HG03045 (cell line): ENCODE measurements at regions not wholly inside any gene's neighbourhood (a gene's known extent, or its start where the extent isn't known, plus 50 kb on each side); places are given as distances from the start of the nearest gene placed in this dataset.

ENCODE experiments used
- ATAC-seq: cut with Tn5 transposase; IDR thresholded peaks from one replicate; pipeline ENCODE4 v1.9.1; 2021; ENCODE audit warnings: mild to moderate bottlenecking, moderate library complexity; ENCODE audit not compliant: unreplicated experiment

DNA sequence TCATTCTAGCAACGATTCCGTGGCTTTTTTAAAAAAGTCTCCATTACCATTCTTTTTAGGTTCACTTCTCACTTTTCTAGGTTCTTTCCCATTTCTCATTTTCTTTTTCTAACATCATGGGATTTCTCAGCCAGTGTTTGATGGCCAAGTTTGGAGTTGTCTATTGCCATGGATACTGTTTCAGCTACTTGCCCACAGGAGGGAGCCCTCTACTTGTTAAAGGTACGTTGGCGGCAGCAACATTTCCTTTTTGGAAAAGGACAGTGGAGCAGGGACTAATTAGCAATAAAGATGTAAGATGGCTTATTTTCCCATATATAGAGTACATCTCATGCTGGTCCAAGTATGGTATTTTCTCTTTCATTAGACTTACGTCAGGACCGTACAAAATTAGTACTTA lies 2257.5 kb upstream of the C9orf72 start:
- no peak for ATAC-seq

- ATAC-seq, result no peak
Measured at GRCh38 chr9:29838491-29839020, 2265.3 kb upstream of the C9orf72 start.

- no peak for ATAC-seq
Measured at GRCh38 chr9:29844251-29844650, 2271.0 kb upstream of the C9orf72 start.

DNA sequence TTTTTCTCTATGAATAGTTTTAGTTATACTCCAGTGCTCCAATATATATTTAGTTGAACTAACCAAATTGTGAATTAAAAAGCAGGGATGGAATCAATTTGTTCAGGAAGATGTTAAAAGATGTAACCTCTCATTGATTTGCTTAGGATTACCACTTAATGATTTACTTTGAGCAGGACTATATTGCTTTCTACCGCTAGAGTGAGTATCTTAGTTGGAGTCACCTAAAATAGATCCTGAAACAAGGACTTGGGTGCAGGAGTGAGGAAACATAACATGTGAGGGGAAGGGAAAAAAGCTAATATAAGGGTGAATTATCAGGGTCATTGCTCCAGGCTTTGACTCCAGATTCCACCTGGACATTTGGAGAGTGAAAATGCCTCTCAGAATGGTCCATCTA lies 2277.4 kb upstream of the C9orf72 start:
- ATAC-seq, result no peak

DNA sequence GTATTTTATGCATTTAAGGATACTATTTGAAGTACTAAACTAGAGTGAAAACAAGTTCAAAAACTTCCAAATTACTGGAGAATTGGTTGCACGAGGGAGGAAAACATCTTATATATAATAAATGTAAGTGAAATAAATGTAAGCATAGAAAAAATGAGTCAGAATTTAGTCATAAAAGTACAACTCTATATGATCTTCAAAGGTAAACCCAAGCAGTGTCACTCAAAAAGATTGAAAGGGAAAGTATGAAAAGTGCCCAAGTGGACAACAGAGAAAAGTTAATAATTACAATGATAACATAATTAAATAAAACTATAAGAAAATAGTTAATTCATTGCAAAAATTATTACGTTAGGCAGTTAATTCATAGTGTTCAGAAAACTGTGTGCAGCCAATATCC lies 2288.5 kb upstream of the C9orf72 start:
- ATAC-seq, result no peak

DNA sequence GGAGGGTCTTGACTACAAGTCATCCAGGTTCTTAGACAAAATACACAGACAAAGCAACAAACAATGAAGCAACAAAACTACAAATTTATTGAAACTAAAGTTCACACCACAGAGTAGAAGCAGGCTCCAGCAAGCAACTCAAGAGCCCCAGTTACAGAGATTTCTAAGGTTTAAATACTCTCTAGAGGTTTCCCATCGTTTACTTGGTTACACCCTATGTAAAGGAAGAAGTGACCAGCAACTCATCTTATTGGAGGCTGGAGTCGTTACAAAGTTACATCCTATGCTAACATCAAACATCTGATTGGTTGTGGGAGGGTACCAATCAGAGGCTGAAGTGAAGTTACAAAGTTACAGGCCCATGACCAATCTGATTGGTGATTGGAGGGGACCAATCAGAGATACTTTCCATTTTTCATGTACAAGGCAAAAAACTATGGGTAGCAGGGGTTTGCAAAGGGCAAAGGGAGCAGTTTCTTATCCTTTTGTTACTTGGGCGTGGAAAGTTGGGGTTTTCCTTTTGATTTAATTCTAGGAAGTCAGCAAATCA lies 2292.6 kb upstream of the C9orf72 start:
- ATAC-seq, result no peak

GRCh38 chr9:29866556-29866955 lies 2293.3 kb upstream of the C9orf72 start:
- no peak for ATAC-seq

- ATAC-seq, result no peak
Measured at GRCh38 chr9:29873579-29873978, 2300.3 kb upstream of the C9orf72 start.

DNA sequence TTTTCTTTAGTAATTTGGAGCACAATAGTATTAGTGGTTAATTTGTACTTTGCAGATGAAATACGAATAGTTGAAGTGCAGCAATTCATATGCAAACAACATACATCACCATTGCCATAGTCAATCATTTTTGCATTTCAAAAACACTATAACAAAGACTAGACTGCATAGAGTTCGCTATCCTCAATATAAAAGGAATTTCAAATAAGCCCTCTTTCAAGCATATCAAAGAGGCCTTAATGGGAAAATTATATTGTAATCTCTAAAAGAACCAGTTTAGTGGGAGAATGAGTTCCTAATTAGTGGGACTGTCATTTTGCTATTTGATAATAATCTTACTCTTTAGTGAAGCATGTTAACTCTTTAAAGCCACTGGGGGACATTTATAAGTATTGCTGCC lies 2302.3 kb upstream of the C9orf72 start:
- ATAC-seq, result no peak

- no peak for ATAC-seq
Measured at GRCh38 chr9:29882767-29883166, 2309.5 kb upstream of the C9orf72 start.

DNA sequence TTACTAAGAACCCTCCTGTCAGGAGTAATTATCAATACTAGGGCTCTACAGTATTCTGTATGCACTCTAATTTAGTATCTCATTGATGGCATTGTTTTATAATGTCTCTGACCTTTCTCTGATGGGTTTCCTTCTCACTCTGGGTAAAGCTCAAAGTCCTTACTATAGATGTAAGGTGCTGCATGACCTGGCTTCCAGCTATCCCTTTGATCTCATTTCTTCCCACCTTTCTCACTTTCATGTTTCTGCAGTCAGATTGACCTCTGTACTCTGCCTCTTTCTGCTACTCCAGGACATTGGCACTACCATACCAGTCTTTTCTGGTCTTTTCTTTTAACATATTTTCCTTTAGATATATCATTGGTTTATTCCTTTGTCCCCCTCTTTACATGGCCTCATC lies 2332.8 kb upstream of the C9orf72 start:
- ATAC-seq, result no peak

DNA sequence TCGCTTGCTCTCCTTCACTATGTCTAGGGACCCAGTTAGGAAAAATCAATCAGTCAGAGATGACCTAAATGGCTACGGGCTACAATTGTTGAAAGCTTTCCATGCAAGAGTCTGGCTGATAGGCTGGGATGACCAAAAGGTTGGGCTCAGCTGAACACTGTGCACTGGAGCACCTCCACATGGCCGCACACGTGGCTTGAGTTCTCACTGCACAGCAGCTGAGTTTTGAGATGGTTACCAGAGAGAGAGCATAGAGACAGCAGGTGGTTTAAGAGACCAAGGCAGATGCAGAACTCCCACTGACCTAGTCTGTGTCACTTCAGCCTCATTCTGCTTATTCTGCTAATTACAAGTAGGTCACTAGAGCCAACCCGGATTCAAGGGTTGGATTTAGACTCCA lies 2354.8 kb upstream of the C9orf72 start:
- no peak for ATAC-seq

DNA sequence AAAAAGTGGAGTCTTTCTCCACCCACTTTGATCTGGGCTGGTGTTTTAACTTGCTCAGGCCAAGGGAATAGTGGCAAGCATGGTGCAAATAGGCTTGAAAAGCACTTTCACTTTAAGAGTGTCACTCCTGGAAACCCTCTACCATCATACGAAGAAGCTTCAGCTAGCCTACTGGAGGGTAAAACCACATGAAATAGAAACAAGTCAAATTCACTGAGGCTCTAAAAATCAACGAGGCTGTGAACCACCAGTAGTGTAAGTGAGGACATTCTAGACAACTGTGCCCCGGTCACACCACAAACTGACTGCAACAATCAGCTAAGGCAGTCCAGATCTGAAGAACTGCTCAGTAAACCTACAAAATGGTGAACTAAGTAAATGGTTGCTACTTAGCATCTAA lies 2366.3 kb upstream of the C9orf72 start:
- no peak for ATAC-seq

- no peak for ATAC-seq
Measured at GRCh38 chr9:29945012-29945411, 2371.7 kb upstream of the C9orf72 start.

DNA sequence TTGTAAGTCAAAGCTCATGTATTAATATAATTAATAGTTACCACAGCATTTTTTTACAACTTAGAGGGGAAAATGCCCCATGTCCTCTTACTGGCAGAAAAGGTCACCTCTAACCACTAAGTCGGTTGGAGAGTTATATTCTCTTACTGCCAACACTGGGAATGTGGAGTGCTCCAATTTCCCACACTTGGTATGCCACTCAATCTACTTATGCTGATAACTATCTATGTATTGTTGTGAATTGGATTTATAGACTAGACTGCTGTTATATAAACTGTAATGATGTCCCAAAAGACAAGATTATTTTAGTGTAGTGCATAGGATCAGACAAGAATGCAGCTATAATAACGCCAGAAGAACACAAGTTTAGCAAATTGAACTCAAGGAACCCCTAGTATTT lies 2385.2 kb upstream of the C9orf72 start:
- no peak for ATAC-seq

GRCh38 chr9:29965834-29966233 lies 2392.6 kb upstream of the C9orf72 start:
- no peak for ATAC-seq

GRCh38 chr9:29966247-29966646 lies 2393.0 kb upstream of the C9orf72 start:
- ATAC-seq, result no peak

DNA sequence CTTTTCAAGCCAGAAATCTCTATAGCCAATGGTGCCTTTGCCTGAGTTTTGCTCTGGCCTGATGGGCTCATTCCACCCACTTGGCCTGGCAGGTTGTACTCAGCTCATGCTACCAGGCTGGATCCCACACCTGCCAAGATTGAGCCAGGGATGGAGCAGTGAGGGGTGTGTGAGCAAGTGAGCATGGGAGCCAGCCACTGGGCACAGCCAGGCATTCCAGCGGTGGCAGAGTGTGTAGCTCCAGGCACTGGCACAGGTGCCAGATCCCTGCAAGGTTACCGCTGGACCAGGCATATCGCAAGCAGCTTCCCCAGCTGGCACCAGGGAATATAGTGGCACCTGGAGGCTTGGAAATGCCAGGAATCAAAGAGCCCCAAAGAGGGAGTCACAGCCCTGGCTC lies 2395.6 kb upstream of the C9orf72 start:
- no peak for ATAC-seq

GRCh38 chr9:29969408-29969807 lies 2396.1 kb upstream of the C9orf72 start:
- no peak for ATAC-seq

DNA sequence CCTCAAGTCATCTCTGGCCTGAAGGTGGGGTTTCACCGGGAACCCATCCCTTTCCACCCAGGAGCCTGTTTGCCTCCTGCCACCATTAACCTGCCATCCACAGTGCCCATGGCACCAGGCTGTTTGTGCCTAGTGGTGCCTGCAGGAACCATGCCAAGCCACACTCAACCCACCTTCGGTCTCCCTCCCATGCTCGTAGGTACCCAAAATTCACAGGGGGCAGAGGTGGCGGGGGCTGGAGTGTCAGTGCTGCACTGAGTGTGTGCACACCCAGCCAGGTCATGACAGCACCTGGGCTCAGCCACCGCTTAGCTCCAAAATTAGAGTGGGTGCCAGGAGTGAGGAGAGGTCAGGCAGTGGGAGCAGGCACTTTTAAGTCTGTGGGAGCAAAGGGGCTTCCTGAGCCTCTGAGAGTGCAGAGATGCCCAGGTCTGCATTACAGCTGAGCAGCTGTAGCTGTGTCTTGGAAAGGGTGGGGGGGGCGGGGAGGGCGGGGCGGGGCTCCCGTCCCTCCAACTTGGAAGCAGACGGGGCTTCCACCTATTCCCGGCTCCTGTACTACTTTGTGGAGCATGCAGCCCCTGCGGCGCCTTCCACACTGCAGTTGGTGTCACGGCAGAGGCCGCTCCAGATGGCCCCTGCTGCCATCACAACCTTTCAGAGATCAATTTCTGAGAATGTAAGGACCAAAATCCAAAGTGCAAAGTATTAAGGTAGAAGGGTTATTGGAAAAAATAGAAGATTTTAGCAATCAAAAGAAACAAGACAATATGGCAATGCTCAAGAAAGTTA lies 2396.8 kb upstream of the C9orf72 start:
- ATAC-seq, result no peak

- ATAC-seq, result no peak
Measured at GRCh38 chr9:29974197-29974596, 2400.9 kb upstream of the C9orf72 start.

DNA sequence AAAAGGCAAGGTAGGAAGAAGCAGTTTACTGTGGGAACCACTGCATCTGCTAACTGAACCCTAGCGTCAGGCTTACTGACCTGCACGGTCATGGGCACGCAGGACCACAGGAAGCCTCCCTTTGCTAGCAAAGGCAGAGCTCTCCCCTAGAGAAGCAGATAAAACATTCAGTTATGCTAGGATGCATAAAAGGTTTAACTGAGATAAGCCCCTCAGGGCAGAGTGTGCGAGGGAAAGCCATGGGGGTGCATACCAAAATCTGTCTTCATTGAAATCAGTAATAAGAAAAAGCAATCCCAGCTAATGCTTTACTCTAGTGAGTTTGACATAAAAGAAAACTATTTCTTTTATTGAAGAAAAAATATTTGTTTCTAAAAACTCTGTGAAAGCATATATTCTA lies 2403.7 kb upstream of the C9orf72 start:
- ATAC-seq, result no peak

DNA sequence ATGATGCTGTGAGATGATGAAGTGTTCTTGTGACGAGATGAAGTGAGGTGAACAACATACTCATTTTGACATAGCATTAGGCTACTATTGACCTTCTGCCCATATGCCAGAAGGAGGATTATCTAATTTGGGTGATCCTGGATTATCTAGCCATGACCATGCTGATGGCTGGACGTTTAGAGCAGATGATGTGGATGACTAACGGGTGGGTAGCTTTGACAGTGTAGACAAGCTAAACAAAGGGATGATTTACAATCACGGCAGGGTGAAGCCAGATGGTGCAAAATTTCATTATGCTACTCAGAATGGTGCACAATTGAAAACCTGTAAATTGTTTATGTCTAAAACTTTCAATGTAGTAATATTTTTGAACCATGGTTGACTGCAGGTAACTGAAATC lies 2403.4 kb upstream of the ACO1 start:
- no peak for ATAC-seq
